ENCODE measurements at regions not wholly inside any gene's neighbourhood (a gene's known extent, or its start where the extent isn't known, plus 50 kb on each side); places are given as distances from the start of the nearest gene placed in this dataset.

- TF ChIP-seq, protein P1, sequence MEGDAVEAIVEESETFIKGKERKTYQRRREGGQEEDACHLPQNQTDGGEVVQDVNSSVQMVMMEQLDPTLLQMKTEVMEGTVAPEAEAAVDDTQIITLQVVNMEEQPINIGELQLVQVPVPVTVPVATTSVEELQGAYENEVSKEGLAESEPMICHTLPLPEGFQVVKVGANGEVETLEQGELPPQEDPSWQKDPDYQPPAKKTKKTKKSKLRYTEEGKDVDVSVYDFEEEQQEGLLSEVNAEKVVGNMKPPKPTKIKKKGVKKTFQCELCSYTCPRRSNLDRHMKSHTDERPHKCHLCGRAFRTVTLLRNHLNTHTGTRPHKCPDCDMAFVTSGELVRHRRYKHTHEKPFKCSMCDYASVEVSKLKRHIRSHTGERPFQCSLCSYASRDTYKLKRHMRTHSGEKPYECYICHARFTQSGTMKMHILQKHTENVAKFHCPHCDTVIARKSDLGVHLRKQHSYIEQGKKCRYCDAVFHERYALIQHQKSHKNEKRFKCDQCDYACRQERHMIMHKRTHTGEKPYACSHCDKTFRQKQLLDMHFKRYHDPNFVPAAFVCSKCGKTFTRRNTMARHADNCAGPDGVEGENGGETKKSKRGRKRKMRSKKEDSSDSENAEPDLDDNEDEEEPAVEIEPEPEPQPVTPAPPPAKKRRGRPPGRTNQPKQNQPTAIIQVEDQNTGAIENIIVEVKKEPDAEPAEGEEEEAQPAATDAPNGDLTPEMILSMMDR (IDR thresholded peaks at IDR 0.05; ENCODE audit: low read depth, low read length, missing input control): no peak
- TF ChIP-seq EGR1 (IDR thresholded peaks at IDR 0.05; ENCODE audit: low read depth in 2 of 2) (no peak), MAX (IDR thresholded peaks at IDR 0.05) (no peak), NR2F2 (IDR thresholded peaks at IDR 0.05) (no peak), RXRA (IDR thresholded peaks at IDR 0.05) (no peak), HNF4G (IDR thresholded peaks at IDR 0.05) (no peak), YY1 (IDR thresholded peaks at IDR 0.05) (no peak), GABPA (IDR thresholded peaks at IDR 0.05 in 1 of 2, conservative IDR thresholded peaks at IDR 0.05 in 1 of 2) (no peak), SP1 (IDR thresholded peaks at IDR 0.05) (no peak), TAF1 (conservative IDR thresholded peaks at IDR 0.05) (no peak), FOXA1 (IDR thresholded peaks at IDR 0.05) (no peak)
- TF ChIP-seq, protein P2, sequence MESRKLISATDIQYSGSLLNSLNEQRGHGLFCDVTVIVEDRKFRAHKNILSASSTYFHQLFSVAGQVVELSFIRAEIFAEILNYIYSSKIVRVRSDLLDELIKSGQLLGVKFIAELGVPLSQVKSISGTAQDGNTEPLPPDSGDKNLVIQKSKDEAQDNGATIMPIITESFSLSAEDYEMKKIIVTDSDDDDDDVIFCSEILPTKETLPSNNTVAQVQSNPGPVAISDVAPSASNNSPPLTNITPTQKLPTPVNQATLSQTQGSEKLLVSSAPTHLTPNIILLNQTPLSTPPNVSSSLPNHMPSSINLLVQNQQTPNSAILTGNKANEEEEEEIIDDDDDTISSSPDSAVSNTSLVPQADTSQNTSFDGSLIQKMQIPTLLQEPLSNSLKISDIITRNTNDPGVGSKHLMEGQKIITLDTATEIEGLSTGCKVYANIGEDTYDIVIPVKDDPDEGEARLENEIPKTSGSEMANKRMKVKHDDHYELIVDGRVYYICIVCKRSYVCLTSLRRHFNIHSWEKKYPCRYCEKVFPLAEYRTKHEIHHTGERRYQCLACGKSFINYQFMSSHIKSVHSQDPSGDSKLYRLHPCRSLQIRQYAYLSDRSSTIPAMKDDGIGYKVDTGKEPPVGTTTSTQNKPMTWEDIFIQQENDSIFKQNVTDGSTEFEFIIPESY (IDR thresholded peaks at IDR 0.05): no peak
- TF ChIP-seq, protein P3, sequence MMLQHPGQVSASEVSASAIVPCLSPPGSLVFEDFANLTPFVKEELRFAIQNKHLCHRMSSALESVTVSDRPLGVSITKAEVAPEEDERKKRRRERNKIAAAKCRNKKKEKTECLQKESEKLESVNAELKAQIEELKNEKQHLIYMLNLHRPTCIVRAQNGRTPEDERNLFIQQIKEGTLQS (IDR thresholded peaks at IDR 0.05): no peak
- TF ChIP-seq, protein P4, sequence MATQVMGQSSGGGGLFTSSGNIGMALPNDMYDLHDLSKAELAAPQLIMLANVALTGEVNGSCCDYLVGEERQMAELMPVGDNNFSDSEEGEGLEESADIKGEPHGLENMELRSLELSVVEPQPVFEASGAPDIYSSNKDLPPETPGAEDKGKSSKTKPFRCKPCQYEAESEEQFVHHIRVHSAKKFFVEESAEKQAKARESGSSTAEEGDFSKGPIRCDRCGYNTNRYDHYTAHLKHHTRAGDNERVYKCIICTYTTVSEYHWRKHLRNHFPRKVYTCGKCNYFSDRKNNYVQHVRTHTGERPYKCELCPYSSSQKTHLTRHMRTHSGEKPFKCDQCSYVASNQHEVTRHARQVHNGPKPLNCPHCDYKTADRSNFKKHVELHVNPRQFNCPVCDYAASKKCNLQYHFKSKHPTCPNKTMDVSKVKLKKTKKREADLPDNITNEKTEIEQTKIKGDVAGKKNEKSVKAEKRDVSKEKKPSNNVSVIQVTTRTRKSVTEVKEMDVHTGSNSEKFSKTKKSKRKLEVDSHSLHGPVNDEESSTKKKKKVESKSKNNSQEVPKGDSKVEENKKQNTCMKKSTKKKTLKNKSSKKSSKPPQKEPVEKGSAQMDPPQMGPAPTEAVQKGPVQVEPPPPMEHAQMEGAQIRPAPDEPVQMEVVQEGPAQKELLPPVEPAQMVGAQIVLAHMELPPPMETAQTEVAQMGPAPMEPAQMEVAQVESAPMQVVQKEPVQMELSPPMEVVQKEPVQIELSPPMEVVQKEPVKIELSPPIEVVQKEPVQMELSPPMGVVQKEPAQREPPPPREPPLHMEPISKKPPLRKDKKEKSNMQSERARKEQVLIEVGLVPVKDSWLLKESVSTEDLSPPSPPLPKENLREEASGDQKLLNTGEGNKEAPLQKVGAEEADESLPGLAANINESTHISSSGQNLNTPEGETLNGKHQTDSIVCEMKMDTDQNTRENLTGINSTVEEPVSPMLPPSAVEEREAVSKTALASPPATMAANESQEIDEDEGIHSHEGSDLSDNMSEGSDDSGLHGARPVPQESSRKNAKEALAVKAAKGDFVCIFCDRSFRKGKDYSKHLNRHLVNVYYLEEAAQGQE (IDR thresholded peaks at IDR 0.05): no peak
These were observed 136.9 kb downstream of the SCARB1 start for GRCh38 chr12:124726596-124727263.

All from liver (tissue), 3 donors.